Spleen (tissue), 11 donors: ENCODE measurements at regions not wholly inside any gene's neighbourhood (a gene's known extent, or its start where the extent isn't known, plus 50 kb on each side); places are given as distances from the start of the nearest gene placed in this dataset.

Experiments used
- DNase-seq: peaks from one replicate; pipeline ENCODE4 v3.0.0-alpha.2; 2020
- H3K27ac ChIP-seq, 8 donors: fragments of 200-600 bp; sonication (generic) in 7 of 8; 1 replicate in 4 of 8; 2 replicates in 4 of 8; pipeline versions ENCODE4 v1.5.0 to v1.8.0; 2016 to 2021; ENCODE audit warnings: inconsistent platforms in 4 of 8, mild to moderate bottlenecking in 4 of 8, moderate library complexity in 1 of 8
- H3K27me3 ChIP-seq, 7 donors: fragments of 200-600 bp; sonication (generic) in 6 of 7; replicated peaks in 1 of 7; 1 replicate in 4 of 7; 2 replicates in 3 of 7; pipeline versions ENCODE4 v1.5.0 to v1.8.0; 2016 to 2021; ENCODE audit warnings: inconsistent platforms in 3 of 7, mild to moderate bottlenecking in 1 of 7
- H3K36me3 ChIP-seq, 6 donors: fragments of 200-600 bp; sonication (generic) in 5 of 6; 1 replicate in 4 of 6; 2 replicates in 2 of 6; pipeline versions ENCODE4 v1.5.0 to v1.8.0; 2016 to 2021; ENCODE audit warnings: inconsistent platforms in 2 of 6
- H3K4me1 ChIP-seq, 6 donors: fragments of 200-600 bp; sonication (generic) in 5 of 6; 1 replicate in 3 of 6; 2 replicates in 3 of 6; pipeline versions ENCODE4 v1.5.0 to v1.8.0; 2016 to 2021; ENCODE audit warnings: inconsistent platforms in 3 of 6
- H3K4me3 ChIP-seq, 8 donors: fragments of 200-600 bp; sonication (generic) in 7 of 8; 1 replicate in 4 of 8; 2 replicates in 4 of 8; pipeline versions ENCODE4 v1.5.0 to v1.8.0; 2016 to 2021; ENCODE audit warnings: inconsistent platforms in 4 of 8, mild to moderate bottlenecking in 4 of 8, moderate library complexity in 2 of 8
- H3K9me3 ChIP-seq, 8 donors: fragments of 200-600 bp; sonication (generic) in 7 of 8; 1 replicate in 4 of 8; 2 replicates in 4 of 8; pipeline versions ENCODE4 v1.5.0 to v1.8.0; 2016 to 2021; ENCODE audit warnings: inconsistent platforms in 4 of 8
- POLR2A ChIP-seq, 3 donors: fragments of 450-650 bp; IDR thresholded peaks; one replicate each; pipeline ENCODE4 v1.5.1; 2017; ENCODE audit warnings: antibody characterized with exemption in 3 of 3, mild to moderate bottlenecking in 1 of 3
- POLR2AphosphoS5 ChIP-seq, 3 donors: sonication (generic); formaldehyde crosslinking; IDR thresholded peaks; one replicate each; pipeline ENCODE4 v1.5.1; 2017; ENCODE audit warnings: antibody characterized with exemption in 3 of 3
- WGBS, 5 donors: extraction: QIAGEN DNeasy Blood & Tissue Kit in 3 of 5; methylation state at CpG; one replicate each; pipeline versions ENCODE4 v1.1.5 to v1.1.7; 2013 to 2018; 5-methylcytosine and 5-hydroxymethylcytosine counted together
- intact Hi-C: fragments of 100-400 bp; cut with DNase I; formaldehyde crosslinking; loops from one replicate; pipeline ENCODE4 v1.15.0; 2023; ENCODE audit warnings: low total_unique reads
- TF ChIP-seq, protein P1 (sequence below), 11 experiments: fragments of 200-600 bp in 7 of 11; fragments of 450-650 bp in 4 of 11; sonication (generic) in 4 of 11; IDR thresholded peaks in 8 of 11; conservative IDR thresholded peaks in 3 of 11; 1 replicate in 7 of 11; 2 replicates in 4 of 11; pipeline versions ENCODE4 v1.4.0 to v1.8.0; 2016 to 2021; ENCODE audit warnings: antibody characterized with exemption in 11 of 11, inconsistent platforms in 4 of 11, mild to moderate bottlenecking in 1 of 11
- donor health status: healthy with polysubstance abuse.
- donor health status: DM: no; HTN: no; CAD: no; lungs with moderate emphysema.
- donor health status: DM: no; HTN: no; CAD: no.
- donor health status: Bipolar disorder and iron deficiency.
- donor health status: healthy.
- donor health status: DM: no; HTN: no; CAD: no.
- donor health status: DM: yes; HTN: yes; CAD: no.

DNA sequence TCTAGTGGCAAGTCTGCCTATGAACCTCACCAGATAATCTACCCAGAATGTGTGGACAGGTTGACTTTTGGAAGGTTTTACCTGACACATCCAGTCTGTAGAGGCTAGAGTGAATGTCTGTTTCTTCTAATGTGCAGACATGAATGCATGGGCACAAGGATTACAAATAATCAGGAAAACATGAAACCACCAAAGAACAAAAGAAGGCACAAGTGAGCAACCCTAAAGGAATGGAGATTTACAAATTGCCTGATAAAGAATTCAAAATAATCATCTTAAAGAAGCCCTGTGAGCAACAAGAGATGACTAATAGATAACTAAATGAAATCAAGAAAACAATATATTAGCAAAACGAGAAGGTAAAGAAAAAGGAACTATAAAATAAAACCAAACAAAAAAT, 876.1 kb upstream of the ADGRB3 start:
- intact Hi-C loops = no loop called here
- Histone ChIP-seq H3K9me3 (peaks cover 0 to 36% (median 16%) of the 10 kb centered on the region in 8 donors), H3K27me3 (no peaks in the 10 kb centered on the region), H3K4me3 (no peak overlapping the region), H3K27ac (no peak overlapping the region), H3K4me1 (no peaks in the 10 kb centered on the region), H3K36me3 (no peaks in the 10 kb centered on the region)
- no peak for DNase-seq
- WGBS, 5 donors = 57 to 67% (median 60%) methylated on average over 1 of the region's 1 CpG
- TF ChIP-seq, protein P1, sequence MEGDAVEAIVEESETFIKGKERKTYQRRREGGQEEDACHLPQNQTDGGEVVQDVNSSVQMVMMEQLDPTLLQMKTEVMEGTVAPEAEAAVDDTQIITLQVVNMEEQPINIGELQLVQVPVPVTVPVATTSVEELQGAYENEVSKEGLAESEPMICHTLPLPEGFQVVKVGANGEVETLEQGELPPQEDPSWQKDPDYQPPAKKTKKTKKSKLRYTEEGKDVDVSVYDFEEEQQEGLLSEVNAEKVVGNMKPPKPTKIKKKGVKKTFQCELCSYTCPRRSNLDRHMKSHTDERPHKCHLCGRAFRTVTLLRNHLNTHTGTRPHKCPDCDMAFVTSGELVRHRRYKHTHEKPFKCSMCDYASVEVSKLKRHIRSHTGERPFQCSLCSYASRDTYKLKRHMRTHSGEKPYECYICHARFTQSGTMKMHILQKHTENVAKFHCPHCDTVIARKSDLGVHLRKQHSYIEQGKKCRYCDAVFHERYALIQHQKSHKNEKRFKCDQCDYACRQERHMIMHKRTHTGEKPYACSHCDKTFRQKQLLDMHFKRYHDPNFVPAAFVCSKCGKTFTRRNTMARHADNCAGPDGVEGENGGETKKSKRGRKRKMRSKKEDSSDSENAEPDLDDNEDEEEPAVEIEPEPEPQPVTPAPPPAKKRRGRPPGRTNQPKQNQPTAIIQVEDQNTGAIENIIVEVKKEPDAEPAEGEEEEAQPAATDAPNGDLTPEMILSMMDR (IDR thresholded peaks at IDR 0.05 in 8 of 11, conservative IDR thresholded peaks at IDR 0.05 in 3 of 11) = no peak
- no peak for TF ChIP-seq POLR2A (IDR thresholded peaks at IDR 0.05)
- no peak for TF ChIP-seq POLR2AphosphoS5 (IDR thresholded peaks at IDR 0.05)

DNA sequence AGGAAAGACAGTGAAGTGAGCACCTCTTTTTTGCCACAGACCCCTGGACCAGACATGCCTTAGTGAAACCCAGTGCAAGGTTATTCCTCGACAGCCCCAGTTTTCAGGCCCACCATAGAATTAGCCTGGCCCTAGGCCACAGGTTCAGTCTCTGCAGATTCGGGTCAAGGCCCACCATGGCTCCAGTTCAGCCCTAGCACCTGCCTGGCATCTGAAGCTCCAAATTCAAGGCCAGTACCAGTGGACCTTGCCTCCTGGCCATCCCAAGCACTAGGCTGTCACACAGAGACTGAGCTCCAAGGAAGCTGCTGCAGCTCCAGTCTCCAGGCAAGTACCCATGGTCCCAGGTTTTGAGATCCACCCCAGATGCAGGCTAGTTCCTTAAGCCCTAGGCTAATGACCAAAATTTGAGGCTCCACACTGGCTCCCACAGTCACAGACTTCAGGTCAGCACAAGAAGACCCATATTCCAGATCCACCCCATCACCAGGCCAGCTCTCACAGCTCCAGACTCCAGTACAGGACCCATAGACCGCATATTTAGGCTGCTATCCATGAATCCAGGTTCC, 877.5 kb upstream of the ADGRB3 start:
- no peaks in the 10 kb centered on the region for H3K36me3 ChIP-seq
- H3K27ac ChIP-seq = no peak overlapping the region
- no peaks in the 10 kb centered on the region for H3K27me3 ChIP-seq
- no peaks in the 10 kb centered on the region for H3K4me1 ChIP-seq
- H3K4me3 ChIP-seq = no peak overlapping the region
- intact Hi-C loops = no loop called here
- no peak for DNase-seq
- WGBS, 5 donors = 53 to 66% (median 62%) methylated on average over 2 to 3 of the region's 3 CpGs
- H3K9me3 ChIP-seq = peaks cover 0 to 38% (median 16%) of the 10 kb centered on the region in 8 donors
- TF ChIP-seq POLR2A (IDR thresholded peaks at IDR 0.05) = no peak
- TF ChIP-seq, protein P1 (IDR thresholded peaks at IDR 0.05 in 8 of 11, conservative IDR thresholded peaks at IDR 0.05 in 3 of 11) = no peak
- no peak for TF ChIP-seq POLR2AphosphoS5 (IDR thresholded peaks at IDR 0.05)

DNA sequence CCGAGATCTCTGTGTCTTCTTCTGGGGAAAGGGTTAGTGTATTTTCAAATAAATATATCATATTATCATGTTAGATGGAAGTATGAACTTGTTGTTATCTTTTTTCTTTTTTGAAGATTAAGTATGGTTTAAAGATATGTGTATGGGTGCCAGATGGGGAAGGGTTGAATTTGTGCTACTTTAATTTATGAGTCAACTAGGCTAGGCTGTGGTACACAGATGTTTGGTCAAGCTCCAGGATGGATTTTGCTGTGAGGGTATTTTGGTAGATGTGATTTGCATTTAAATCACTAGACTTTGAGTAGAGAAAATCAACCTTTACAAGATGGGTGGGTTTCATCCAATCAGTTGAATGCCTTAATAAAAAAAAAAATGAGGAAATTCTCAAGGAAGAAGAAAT, 886.6 kb upstream of the ADGRB3 start:
- H3K27ac ChIP-seq = no peak overlapping the region
- no peaks in the 10 kb centered on the region for H3K27me3 ChIP-seq
- TF ChIP-seq, protein P1 (IDR thresholded peaks at IDR 0.05 in 8 of 11, conservative IDR thresholded peaks at IDR 0.05 in 3 of 11) = no peak
- no peak for TF ChIP-seq POLR2AphosphoS5 (IDR thresholded peaks at IDR 0.05)
- no peaks in the 10 kb centered on the region for H3K36me3 ChIP-seq
- DNase-seq = no peak
- H3K4me1 ChIP-seq = no peaks in the 10 kb centered on the region
- H3K4me3 ChIP-seq = no peak overlapping the region
- H3K9me3 ChIP-seq = peaks cover 0 to 9% (median 0%) of the 10 kb centered on the region in 8 donors
- 85 to 96% (median 88%) methylated on average over 1 of the region's 1 CpG for WGBS, 5 donors
- intact Hi-C loops = no loop called here

DNA sequence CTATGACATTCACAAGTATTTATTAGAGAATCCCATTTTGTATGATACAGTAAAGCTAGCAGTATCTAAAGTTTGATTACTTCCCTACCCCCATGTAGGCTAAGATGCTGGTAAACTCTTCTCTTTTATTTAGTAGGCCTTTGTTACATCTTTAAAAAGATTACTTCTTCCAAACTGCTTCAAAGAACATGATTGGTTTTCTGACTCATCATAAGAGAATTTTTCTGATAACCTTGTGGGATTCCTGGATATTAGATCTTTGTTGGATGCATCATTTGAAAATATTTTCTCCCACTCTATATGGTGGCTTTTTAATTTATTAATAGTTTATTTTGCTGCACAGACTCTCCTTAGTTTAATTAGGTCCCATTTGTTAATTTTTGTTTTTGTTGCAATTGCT, 898.3 kb upstream of the ADGRB3 start:
- intact Hi-C loops = no loop called here
- Histone ChIP-seq H3K9me3 (peaks cover 0 to 32% (median 13%) of the 10 kb centered on the region in 8 donors), H3K27ac (no peak overlapping the region), H3K27me3 (no peaks in the 10 kb centered on the region), H3K4me3 (no peak overlapping the region), H3K36me3 (no peaks in the 10 kb centered on the region), H3K4me1 (no peaks in the 10 kb centered on the region)
- DNase-seq = no peak
- TF ChIP-seq, protein P1 (IDR thresholded peaks at IDR 0.05 in 8 of 11, conservative IDR thresholded peaks at IDR 0.05 in 3 of 11) = no peak
- TF ChIP-seq POLR2A (IDR thresholded peaks at IDR 0.05) (no peak), POLR2AphosphoS5 (IDR thresholded peaks at IDR 0.05) (no peak)
